H9 (cell line): ENCODE measurements at regions not wholly inside any gene's neighbourhood (a gene's known extent, or its start where the extent isn't known, plus 50 kb on each side); places are given as distances from the start of the nearest gene placed in this dataset.

Source experiments
- DNase-seq: peaks from one replicate; pipeline ENCODE4 v3.0.0-alpha.2; 2017
- H2AFZ ChIP-seq: one replicate; pipeline ENCODE4 v1.6.1; 2013; ENCODE audit warnings: mild to moderate bottlenecking, low read length, control low read depth, moderate library complexity
- H2AK5ac ChIP-seq: 2 replicates; pipeline ENCODE4 v1.6.1; 2013; ENCODE audit warnings: low read length, control low read depth, mixed read lengths; ENCODE audit not compliant: insufficient read length
- H2BK120ac ChIP-seq: one replicate; pipeline ENCODE4 v1.6.1; 2013; ENCODE audit warnings: low read depth, mild to moderate bottlenecking, low read length, control low read depth, inconsistent platforms; ENCODE audit not compliant: poor library complexity, severe bottlenecking
- H2BK12ac ChIP-seq: 2 replicates; pipeline ENCODE4 v1.6.1; 2013; ENCODE audit warnings: low read length, control low read depth, mixed read lengths, low read depth; ENCODE audit not compliant: insufficient read length
- H2BK15ac ChIP-seq: 2 replicates; pipeline ENCODE4 v1.6.1; 2013; ENCODE audit warnings: low read depth, low read length, control low read depth
- H2BK20ac ChIP-seq: one replicate; pipeline ENCODE4 v1.6.1; 2013; ENCODE audit warnings: low read depth, mild to moderate bottlenecking, low read length, control low read depth, inconsistent platforms; ENCODE audit not compliant: poor library complexity, severe bottlenecking
- H2BK5ac ChIP-seq: 2 replicates; pipeline ENCODE4 v1.6.1; 2013; ENCODE audit warnings: low read length, control low read depth, mixed read lengths; ENCODE audit not compliant: insufficient read length
- H3K14ac ChIP-seq: 2 replicates; pipeline ENCODE4 v1.6.1; 2013; ENCODE audit warnings: low read length, control low read depth; ENCODE audit not compliant: insufficient read depth
- H3K18ac ChIP-seq: 2 replicates; pipeline ENCODE4 v1.6.1; 2013; ENCODE audit warnings: low read depth, mild to moderate bottlenecking, mixed read lengths, low read length, control low read depth; ENCODE audit not compliant: insufficient read length
- H3K23ac ChIP-seq: 2 replicates; pipeline ENCODE4 v1.6.1; 2013; ENCODE audit warnings: low read length, control low read depth, mixed read lengths, low read depth; ENCODE audit not compliant: insufficient read length
- H3K23me2 ChIP-seq: 2 replicates; pipeline ENCODE4 v1.6.1; 2013; ENCODE audit warnings: low read depth, mild to moderate bottlenecking, mixed read lengths, low read length, control low read depth; ENCODE audit not compliant: insufficient read length, poor library complexity, severe bottlenecking
- H3K27ac ChIP-seq: 2 replicates; pipeline ENCODE4 v1.5.1; 2013; ENCODE audit warnings: low read length, control low read depth, mixed read lengths, low read depth; ENCODE audit not compliant: insufficient read length
- H3K27me3 ChIP-seq: 2 replicates; pipeline ENCODE4 v1.6.1; 2013; ENCODE audit warnings: low read length, control low read depth, inconsistent platforms; ENCODE audit not compliant: insufficient read depth
- H3K4ac ChIP-seq: 2 replicates; pipeline ENCODE4 v1.6.1; 2013; ENCODE audit warnings: low read depth, mild to moderate bottlenecking, control low read depth, inconsistent platforms, low read length, moderate library complexity
- H3K4me1 ChIP-seq: 2 replicates; pipeline ENCODE4 v1.6.1; 2013; ENCODE audit warnings: low read length, control low read depth, inconsistent platforms; ENCODE audit not compliant: insufficient read depth
- H3K4me2 ChIP-seq: 2 replicates; pipeline ENCODE4 v1.6.1; 2013; ENCODE audit warnings: low read length, control low read depth, mixed read lengths; ENCODE audit not compliant: insufficient read length, insufficient read depth
- H3K56ac ChIP-seq: 2 replicates; pipeline ENCODE4 v1.6.1; 2013; ENCODE audit warnings: low read depth, mild to moderate bottlenecking, mixed read lengths, low read length, control low read depth; ENCODE audit not compliant: insufficient read length
- H3K79me1 ChIP-seq: 2 replicates; pipeline ENCODE4 v1.6.1; 2013; ENCODE audit warnings: low read depth, mild to moderate bottlenecking, moderate library complexity, low read length, control low read depth, inconsistent platforms; ENCODE audit not compliant: insufficient read depth, poor library complexity, severe bottlenecking
- H3K79me2 ChIP-seq: 2 replicates; pipeline ENCODE4 v1.6.1; 2013; ENCODE audit warnings: low read length, control low read depth, inconsistent platforms; ENCODE audit not compliant: insufficient read depth
- H3K9ac ChIP-seq: 2 replicates; pipeline ENCODE4 v1.6.1; 2013; ENCODE audit warnings: low read length, control low read depth, mixed read lengths; ENCODE audit not compliant: insufficient read length; ENCODE audit errors: extremely low read depth
- H3K9me3 ChIP-seq: one replicate; pipeline ENCODE4 v1.6.1; 2013; ENCODE audit warnings: low read depth, low read length, inconsistent platforms; ENCODE audit not compliant: control insufficient read depth
- H3T11ph ChIP-seq: one replicate; pipeline ENCODE4 v1.6.1; 2013; ENCODE audit warnings: mild to moderate bottlenecking, low read length, control low read depth, inconsistent platforms
- H4K20me1 ChIP-seq: one replicate; pipeline ENCODE4 v1.6.1; 2013; ENCODE audit not compliant: control insufficient read depth, insufficient read length, insufficient read depth
- H4K5ac ChIP-seq: 2 replicates; pipeline ENCODE4 v1.6.1; 2013; ENCODE audit warnings: low read depth, mild to moderate bottlenecking, mixed read lengths, low read length, control low read depth; ENCODE audit not compliant: insufficient read length
- H4K8ac ChIP-seq: replicated peaks from 2 replicates; pipeline ENCODE4 v1.6.1; 2013; ENCODE audit warnings: low read length, control low read depth, mixed read lengths, low read depth; ENCODE audit not compliant: insufficient read length
- H4K91ac ChIP-seq: 2 replicates; pipeline ENCODE4 v1.6.1; 2013; ENCODE audit warnings: low read depth, mild to moderate bottlenecking, moderate library complexity, mixed read lengths, low read length, control low read depth; ENCODE audit not compliant: insufficient read length
- H3K27ac Mint-ChIP-seq, 3 experiments: 2 replicates in 2 of 3; 3 replicates in 1 of 3; pipeline ENCODE4 v1.8.0; 2020 to 2021; ENCODE audit warnings: mixed read lengths in 3 of 3, mild to moderate bottlenecking in 1 of 3, moderate library complexity in 1 of 3
- H3K27me3 Mint-ChIP-seq: 2 replicates; pipeline ENCODE4 v1.8.0; 2021; ENCODE audit warnings: low read depth, mild to moderate bottlenecking, moderate library complexity, mixed read lengths
- H3K36me3 Mint-ChIP-seq, 3 experiments: 2 replicates in 2 of 3; 3 replicates in 1 of 3; pipeline ENCODE4 v1.8.0; 2020 to 2021; ENCODE audit warnings: low read depth in 3 of 3, mixed read lengths in 3 of 3; ENCODE audit not compliant: insufficient read depth in 1 of 3
- H3K4me1 Mint-ChIP-seq, 2 experiments: 2 replicates each; pipeline ENCODE4 v1.8.0; 2020; ENCODE audit warnings: mixed read lengths in 2 of 2
- H3K4me3 Mint-ChIP-seq, 2 experiments: 2 replicates in 1 of 2; 3 replicates in 1 of 2; pipeline ENCODE4 v1.8.0; 2020 to 2021; ENCODE audit warnings: mild to moderate bottlenecking in 2 of 2, mixed read lengths in 2 of 2, moderate library complexity in 1 of 2
- H3K9me3 Mint-ChIP-seq, 2 experiments: 2 replicates in 1 of 2; 3 replicates in 1 of 2; pipeline ENCODE4 v1.8.0; 2020; ENCODE audit warnings: mild to moderate bottlenecking in 2 of 2, mixed read lengths in 2 of 2, moderate library complexity in 1 of 2
- WGBS: extraction: QIAGEN DNeasy Blood & Tissue Kit; methylation state at CpG from one replicate; pipeline ENCODE4 v1.1.7; 2013; ENCODE audit warnings: missing lambda C conversion rate, low lambda C conversion rate, mixed read lengths; ENCODE audit not compliant: insufficient read length; ENCODE audit errors: extremely low coverage; 5-methylcytosine and 5-hydroxymethylcytosine counted together
- TF ChIP-seq, protein P1 (sequence below): fragments of 200-600 bp; sonication (generic); conservative IDR thresholded peaks from 3 replicates; pipeline ENCODE4 v1.8.0; 2021; ENCODE audit warnings: antibody characterized with exemption, mild to moderate bottlenecking

DNA sequence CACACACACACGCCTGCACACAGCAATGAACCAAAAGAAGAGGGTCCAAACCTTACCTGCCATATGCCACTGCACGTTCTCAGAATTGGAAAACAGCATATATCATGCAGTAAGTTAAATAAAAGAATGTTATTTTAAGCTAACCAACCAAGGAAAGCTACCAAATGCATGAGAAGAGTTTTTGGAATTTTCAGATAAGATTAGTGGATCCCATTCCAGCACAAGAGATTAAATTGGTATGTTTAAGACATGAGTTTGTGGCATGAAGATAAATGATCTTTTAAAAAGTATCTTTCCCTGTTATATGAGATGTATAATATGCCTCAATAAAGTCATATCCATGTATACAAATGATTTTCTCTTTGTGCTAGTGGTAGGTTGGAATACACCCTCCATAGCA is 811.4 kb downstream of the NR2F2 start:
- Histone ChIP-seq H4K5ac (no peak overlapping the region), H2BK120ac (no peak overlapping the region), H3K79me1 (no peaks in the 10 kb centered on the region), H3K56ac (no peak overlapping the region), H2BK5ac (no peak overlapping the region), H3K9me3 (no peaks in the 10 kb centered on the region), H3K23me2 (no peaks in the 10 kb centered on the region), H4K91ac (no peak overlapping the region), H3K27me3 (no peaks in the 10 kb centered on the region), H3K4ac (no peak overlapping the region), H3K4me1 (no peaks in the 10 kb centered on the region), H3K18ac (no peak overlapping the region), H2BK15ac (no peak overlapping the region), H3K27ac (no peak overlapping the region), H2BK12ac (no peak overlapping the region), H3K23ac (no peak overlapping the region), H2BK20ac (no peak overlapping the region), H3K14ac (no peak overlapping the region), H3K4me2 (no peak overlapping the region), H2AK5ac (no peak overlapping the region), H4K20me1 (no peaks in the 10 kb centered on the region), H3K9ac (no peak overlapping the region), H3K79me2 (no peaks in the 10 kb centered on the region), H4K8ac (no peak overlapping the region), H3T11ph (no peak overlapping the region), H2AFZ (no peak overlapping the region)
- DNase-seq, result no peak
- WGBS, result no CpG with 5 or more reads among the region's 2 CpGs
- TF ChIP-seq, protein P1, sequence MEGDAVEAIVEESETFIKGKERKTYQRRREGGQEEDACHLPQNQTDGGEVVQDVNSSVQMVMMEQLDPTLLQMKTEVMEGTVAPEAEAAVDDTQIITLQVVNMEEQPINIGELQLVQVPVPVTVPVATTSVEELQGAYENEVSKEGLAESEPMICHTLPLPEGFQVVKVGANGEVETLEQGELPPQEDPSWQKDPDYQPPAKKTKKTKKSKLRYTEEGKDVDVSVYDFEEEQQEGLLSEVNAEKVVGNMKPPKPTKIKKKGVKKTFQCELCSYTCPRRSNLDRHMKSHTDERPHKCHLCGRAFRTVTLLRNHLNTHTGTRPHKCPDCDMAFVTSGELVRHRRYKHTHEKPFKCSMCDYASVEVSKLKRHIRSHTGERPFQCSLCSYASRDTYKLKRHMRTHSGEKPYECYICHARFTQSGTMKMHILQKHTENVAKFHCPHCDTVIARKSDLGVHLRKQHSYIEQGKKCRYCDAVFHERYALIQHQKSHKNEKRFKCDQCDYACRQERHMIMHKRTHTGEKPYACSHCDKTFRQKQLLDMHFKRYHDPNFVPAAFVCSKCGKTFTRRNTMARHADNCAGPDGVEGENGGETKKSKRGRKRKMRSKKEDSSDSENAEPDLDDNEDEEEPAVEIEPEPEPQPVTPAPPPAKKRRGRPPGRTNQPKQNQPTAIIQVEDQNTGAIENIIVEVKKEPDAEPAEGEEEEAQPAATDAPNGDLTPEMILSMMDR, result no peak
- Mint-ChIP-seq H3K4me3 (no peak overlapping the region), H3K36me3 (no peaks in the 10 kb centered on the region), H3K9me3 (peaks cover 0 to 3% of the 10 kb centered on the region in 2 experiments; a peak in 2 of 5 replicates), H3K4me1 (no peaks in the 10 kb centered on the region), H3K27ac (no peak overlapping the region), H3K27me3 (no peaks in the 10 kb centered on the region)
